ENCODE measurements at regions not wholly inside any gene's neighbourhood (a gene's known extent, or its start where the extent isn't known, plus 50 kb on each side); places are given as distances from the start of the nearest gene placed in this dataset.

GRCh38 chr14:106605548-106606448 is 1079.4 kb downstream of the TMEM121 start:
- TF ChIP-seq, protein P1, sequence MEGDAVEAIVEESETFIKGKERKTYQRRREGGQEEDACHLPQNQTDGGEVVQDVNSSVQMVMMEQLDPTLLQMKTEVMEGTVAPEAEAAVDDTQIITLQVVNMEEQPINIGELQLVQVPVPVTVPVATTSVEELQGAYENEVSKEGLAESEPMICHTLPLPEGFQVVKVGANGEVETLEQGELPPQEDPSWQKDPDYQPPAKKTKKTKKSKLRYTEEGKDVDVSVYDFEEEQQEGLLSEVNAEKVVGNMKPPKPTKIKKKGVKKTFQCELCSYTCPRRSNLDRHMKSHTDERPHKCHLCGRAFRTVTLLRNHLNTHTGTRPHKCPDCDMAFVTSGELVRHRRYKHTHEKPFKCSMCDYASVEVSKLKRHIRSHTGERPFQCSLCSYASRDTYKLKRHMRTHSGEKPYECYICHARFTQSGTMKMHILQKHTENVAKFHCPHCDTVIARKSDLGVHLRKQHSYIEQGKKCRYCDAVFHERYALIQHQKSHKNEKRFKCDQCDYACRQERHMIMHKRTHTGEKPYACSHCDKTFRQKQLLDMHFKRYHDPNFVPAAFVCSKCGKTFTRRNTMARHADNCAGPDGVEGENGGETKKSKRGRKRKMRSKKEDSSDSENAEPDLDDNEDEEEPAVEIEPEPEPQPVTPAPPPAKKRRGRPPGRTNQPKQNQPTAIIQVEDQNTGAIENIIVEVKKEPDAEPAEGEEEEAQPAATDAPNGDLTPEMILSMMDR (IDR thresholded peaks at IDR 0.05; ENCODE audit: insufficient read depth, low read length), result peak; percentile 16
- TF ChIP-seq SPI1 (IDR thresholded peaks at IDR 0.05; ENCODE audit: borderline replicate concordance, low read depth), result peak; percentile 41; the same call in 1 of the 2 replicates
- TF ChIP-seq, protein P2, sequence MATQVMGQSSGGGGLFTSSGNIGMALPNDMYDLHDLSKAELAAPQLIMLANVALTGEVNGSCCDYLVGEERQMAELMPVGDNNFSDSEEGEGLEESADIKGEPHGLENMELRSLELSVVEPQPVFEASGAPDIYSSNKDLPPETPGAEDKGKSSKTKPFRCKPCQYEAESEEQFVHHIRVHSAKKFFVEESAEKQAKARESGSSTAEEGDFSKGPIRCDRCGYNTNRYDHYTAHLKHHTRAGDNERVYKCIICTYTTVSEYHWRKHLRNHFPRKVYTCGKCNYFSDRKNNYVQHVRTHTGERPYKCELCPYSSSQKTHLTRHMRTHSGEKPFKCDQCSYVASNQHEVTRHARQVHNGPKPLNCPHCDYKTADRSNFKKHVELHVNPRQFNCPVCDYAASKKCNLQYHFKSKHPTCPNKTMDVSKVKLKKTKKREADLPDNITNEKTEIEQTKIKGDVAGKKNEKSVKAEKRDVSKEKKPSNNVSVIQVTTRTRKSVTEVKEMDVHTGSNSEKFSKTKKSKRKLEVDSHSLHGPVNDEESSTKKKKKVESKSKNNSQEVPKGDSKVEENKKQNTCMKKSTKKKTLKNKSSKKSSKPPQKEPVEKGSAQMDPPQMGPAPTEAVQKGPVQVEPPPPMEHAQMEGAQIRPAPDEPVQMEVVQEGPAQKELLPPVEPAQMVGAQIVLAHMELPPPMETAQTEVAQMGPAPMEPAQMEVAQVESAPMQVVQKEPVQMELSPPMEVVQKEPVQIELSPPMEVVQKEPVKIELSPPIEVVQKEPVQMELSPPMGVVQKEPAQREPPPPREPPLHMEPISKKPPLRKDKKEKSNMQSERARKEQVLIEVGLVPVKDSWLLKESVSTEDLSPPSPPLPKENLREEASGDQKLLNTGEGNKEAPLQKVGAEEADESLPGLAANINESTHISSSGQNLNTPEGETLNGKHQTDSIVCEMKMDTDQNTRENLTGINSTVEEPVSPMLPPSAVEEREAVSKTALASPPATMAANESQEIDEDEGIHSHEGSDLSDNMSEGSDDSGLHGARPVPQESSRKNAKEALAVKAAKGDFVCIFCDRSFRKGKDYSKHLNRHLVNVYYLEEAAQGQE (IDR thresholded peaks at IDR 0.05; ENCODE audit: insufficient replicate concordance, low read depth), result no peak
- Histone ChIP-seq H3K4me3 (replicated peaks; ENCODE audit: insufficient read depth, low read length) (no peak overlapping the region), H3K27me3 (ENCODE audit: insufficient read depth, poor library complexity, severe bottlenecking) (no peaks in the 10 kb centered on the region), H3K27ac (replicated peaks) (no peak overlapping the region)
- DNase-seq (ENCODE audit: low read depth in 1 of 2, low spot score in 1 of 2), result peak in 1 of 2 experiments; percentile 83

DNA sequence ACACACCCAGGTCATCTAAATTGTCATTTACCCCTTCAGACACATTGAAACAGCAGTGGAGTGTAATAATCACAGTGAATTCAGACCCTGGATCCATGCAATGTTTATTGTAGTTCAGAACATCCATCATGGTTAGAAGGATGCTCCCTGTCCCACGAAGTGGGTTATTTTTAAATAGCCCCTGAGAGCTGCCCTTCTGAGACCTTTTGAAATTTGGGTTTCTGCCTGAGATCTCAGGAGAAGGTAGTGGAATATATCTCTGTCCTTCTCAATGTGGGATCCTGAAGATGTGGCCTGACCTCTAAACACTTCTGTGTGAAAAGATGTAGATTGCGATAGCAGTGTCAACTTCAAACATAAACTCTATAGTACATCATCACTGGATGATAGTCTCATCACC is 1080.6 kb downstream of the TMEM121 start:
- Histone ChIP-seq H3K4me3 (replicated peaks; ENCODE audit: insufficient read depth, low read length) (no peak overlapping the region), H3K27me3 (ENCODE audit: insufficient read depth, poor library complexity, severe bottlenecking) (no peaks in the 10 kb centered on the region), H3K27ac (replicated peaks) (no peak overlapping the region)
- TF ChIP-seq, protein P2 (IDR thresholded peaks at IDR 0.05; ENCODE audit: insufficient replicate concordance, low read depth), result no peak
- TF ChIP-seq, protein P1 (IDR thresholded peaks at IDR 0.05; ENCODE audit: insufficient read depth, low read length), result no peak
- TF ChIP-seq SPI1 (IDR thresholded peaks at IDR 0.05; ENCODE audit: borderline replicate concordance, low read depth), result no peak
- no peak for TF ChIP-seq GABPA (IDR thresholded peaks at IDR 0.05; ENCODE audit: low read depth)
- TF ChIP-seq POLR2AphosphoS5 (IDR thresholded peaks at IDR 0.05; ENCODE audit: low read depth), result no peak
- no peak for DNase-seq (ENCODE audit: low read depth in 1 of 2, low spot score in 1 of 2)

DNA sequence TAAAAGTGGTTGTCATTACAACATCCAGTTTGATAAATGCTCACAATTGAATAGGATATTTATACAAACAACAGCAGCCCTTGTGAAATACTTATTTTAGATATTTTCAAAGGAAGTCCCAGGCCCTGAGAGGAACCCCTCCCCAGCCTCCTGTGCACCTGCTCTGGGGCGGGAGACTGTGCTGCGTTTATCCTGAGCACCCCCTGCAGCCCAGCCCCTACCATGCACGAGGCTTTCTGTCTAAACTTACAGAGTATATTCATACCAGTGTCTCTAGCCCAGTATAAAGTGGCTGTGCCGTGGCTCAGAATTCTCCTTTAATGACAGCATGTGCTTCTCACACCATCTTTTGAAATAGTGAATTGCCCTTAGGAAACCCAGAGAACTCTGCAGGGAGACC is 1084.3 kb downstream of the TMEM121 start:
- no peak overlapping the region for H3K4me3 ChIP-seq (replicated peaks; ENCODE audit: insufficient read depth, low read length)
- H3K27ac ChIP-seq (replicated peaks), result no peak overlapping the region
- TF ChIP-seq POLR2AphosphoS5 (IDR thresholded peaks at IDR 0.05; ENCODE audit: low read depth), result no peak
- TF ChIP-seq, protein P1 (IDR thresholded peaks at IDR 0.05; ENCODE audit: insufficient read depth, low read length), result no peak
- no peak for TF ChIP-seq GABPA (IDR thresholded peaks at IDR 0.05; ENCODE audit: low read depth)
- no peak for TF ChIP-seq SPI1 (IDR thresholded peaks at IDR 0.05; ENCODE audit: borderline replicate concordance, low read depth)
- TF ChIP-seq, protein P2 (IDR thresholded peaks at IDR 0.05; ENCODE audit: insufficient replicate concordance, low read depth), result no peak
- DNase-seq (ENCODE audit: low read depth in 1 of 2, low spot score in 1 of 2), result no peak
- H3K27me3 ChIP-seq (ENCODE audit: insufficient read depth, poor library complexity, severe bottlenecking), result peaks cover 4% of the 10 kb centered on the region
